SH-SY5Y (cell line): ENCODE measurements at regions not wholly inside any gene's neighbourhood (a gene's known extent, or its start where the extent isn't known, plus 50 kb on each side); places are given as distances from the start of the nearest gene placed in this dataset.

Experiments used
- GATA2 ChIP-seq: IDR thresholded peaks from 2 replicates; pipeline ENCODE4 v1.6.1; 2011; ENCODE audit warnings: mild to moderate bottlenecking, low read depth, low read length
- GATA3 ChIP-seq: IDR thresholded peaks from 2 replicates; pipeline ENCODE4 v1.6.1; 2011; ENCODE audit warnings: low read depth, mild to moderate bottlenecking, low read length, moderate library complexity

- TF ChIP-seq GATA2 (no peak), GATA3 (no peak)
Measured at GRCh38 chr5:91283326-91283725, 99.8 kb downstream of the ARRDC3 start.
